HG03103 (cell line): ENCODE measurements at regions not wholly inside any gene's neighbourhood (a gene's known extent, or its start where the extent isn't known, plus 50 kb on each side); places are given as distances from the start of the nearest gene placed in this dataset.
"Not testable (repeated sequence)": the region's sequence is repeated elsewhere in the genome, so short reads cannot be mapped to it uniquely, and the experiment has no call there.

Experiments used
- ATAC-seq: cut with Tn5 transposase; IDR thresholded peaks from one replicate; pipeline ENCODE4 v1.9.1; 2021; ENCODE audit warnings: low read depth; ENCODE audit not compliant: unreplicated experiment

DNA sequence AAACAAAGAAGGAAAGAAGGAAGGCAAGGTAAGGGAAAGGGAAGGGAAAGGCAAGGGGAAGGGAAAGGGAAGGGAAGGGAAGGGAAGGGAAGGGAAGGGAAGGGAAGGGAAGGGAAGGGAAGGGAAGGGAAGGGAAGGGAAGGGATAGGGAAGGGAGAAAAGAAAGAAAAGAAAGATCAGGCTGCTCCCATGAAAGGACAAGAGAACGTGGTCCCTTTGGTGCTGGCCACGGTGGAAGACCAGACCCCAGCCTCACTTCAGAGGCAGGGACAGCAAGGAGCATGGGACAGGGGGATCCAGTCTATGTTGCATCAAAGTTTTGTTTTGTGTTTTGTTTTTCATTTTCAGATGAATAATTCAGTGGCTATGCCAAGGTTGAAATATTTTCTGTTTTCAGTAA, 111.4 kb upstream of the IGF1R start:
- ATAC-seq: no peak

GRCh38 chr15:98537516-98538060, 110.8 kb upstream of the IGF1R start:
- no peak for ATAC-seq

- ATAC-seq: no peak
These were observed 106.8 kb upstream of the IGF1R start for GRCh38 chr15:98541519-98541918.

DNA sequence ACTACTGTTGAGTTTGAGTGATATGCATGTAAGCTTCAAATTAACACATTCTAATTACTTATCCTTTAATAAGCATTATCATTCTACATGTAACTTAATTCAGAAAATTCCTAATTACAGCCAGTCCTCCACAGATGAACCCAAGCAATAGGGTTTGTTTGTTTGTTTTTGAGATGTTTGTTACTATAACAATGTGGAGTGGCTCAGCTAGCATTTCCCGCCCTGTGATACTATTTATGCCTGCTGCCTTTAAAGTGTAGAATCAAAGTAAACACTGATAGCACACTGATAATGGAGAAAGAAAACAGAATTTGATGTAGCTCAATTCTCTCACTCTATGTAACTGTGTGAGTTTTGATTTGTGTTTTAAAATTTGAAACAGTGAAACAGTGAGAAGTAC, 105.1 kb upstream of the IGF1R start:
- no peak for ATAC-seq

DNA sequence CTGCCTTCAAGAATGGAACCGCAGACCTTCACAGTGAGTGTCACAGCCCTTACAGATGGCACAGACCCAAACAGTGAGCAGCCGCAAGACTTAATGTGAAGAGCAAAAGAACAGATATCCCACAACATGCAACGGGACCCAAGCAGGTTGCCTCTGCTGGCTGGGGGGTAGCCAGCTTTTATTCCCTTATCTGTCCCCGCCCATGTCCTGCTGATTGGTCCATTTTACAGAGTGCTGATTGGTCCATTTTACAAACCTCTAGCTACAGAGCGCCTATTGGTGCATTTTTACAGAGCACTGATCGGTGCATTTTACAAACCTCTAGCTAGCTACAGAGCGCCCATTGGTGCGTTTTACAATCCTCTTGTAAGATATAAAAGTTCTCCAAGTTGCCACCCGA, 102.0 kb upstream of the IGF1R start:
- no peak for ATAC-seq

- no peak for ATAC-seq
These were observed 101.1 kb upstream of the IGF1R start for GRCh38 chr15:98547275-98547674.

- ATAC-seq: no peak
These were observed 100.6 kb upstream of the IGF1R start for GRCh38 chr15:98547741-98548138.

DNA sequence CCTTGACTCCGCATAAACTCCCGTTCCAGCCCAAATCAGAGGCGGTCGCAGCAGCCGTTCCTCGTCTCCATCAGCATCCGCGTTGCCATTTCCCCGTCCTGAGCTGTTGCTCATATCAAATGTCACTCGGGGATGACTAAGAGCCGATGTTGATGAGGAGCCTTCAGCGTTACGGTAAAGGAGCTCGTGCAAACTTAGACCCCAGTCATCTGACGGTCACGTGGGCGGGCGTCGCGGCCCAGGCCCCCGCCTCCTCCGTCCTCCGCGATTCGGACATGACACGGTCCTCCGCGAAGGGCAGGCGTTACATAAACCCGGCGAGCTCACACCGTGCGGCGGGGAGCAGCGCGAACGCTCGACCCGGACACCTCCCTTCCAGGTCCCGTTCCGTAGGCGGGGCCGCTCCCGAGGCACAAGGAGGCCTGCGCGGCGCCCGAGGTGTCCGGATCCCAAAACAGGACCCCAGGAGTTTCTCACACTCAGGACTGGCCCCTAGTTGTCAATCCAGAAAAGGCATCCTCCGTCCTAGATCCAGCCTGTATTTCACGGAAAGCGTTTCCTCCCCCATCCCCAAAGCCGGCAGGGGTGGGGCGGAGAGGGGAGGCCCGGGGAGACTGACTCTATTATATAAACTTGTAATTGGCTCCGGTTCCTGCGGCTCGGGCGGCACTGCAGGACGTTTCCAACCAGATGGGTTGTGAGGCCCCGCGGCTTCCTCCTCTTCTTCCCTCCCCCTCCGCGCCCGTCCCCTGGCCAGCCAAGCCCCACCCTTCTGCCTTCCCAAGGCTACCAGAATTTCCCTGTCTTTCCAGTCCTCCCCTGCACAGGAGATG, 100.0 kb upstream of the IGF1R start:
- ATAC-seq: no peak

- ATAC-seq: no peak
These were observed 99.3 kb upstream of the IGF1R start for GRCh38 chr15:98549003-98549402.

DNA sequence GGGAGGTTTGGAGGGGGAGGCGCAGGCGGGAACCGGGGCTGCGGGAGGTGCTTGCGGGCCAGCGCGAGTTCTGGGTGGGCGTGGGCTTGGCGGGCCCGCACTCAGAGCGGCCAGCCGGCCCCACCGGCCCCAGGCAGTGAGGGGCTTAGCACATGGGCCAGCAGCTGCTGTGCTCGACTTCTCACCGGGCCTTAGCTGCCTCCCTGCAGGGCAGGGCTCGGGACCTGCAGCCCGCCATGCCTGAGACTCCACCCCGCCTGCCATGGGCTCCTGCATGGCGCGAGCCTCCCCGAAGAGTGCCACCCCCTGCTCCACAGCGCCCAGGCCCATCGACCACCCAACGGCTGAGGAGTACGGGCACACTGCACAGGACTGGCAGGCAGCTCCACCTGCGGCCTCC, 98.6 kb upstream of the IGF1R start:
- no peak for ATAC-seq

- not testable (repeated sequence) for ATAC-seq
These were observed 98.0 kb upstream of the IGF1R start for GRCh38 chr15:98550363-98550762.

DNA sequence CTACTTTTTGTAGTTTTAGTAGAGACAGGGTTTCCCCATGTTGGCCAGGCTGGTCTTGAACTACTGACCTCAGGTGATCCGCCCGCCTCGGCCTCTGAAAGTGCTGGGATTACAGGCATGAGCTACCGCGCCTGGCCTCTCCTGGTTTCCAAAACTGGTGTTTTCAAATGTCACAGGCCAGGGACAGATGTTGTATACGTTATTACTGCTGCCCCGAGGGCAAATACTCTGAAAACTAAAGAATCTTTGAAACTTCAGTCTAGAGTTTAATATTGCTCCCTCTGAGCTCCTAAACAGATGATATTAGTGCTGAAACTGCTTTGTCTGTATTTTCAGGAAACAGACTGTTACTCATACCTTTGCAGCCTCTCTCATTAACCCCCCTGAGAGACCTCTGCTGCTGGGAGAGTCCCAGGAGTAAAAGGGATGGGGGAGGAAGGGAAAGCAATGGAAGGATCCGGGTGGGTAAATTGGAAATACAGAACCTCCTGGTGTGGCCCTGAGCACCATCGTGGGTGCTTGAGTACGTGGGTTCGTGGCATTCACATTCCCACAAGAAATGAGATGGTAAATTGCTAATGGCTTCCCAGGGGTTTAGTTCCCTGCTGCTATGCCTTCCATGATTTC, 96.3 kb upstream of the IGF1R start:
- ATAC-seq: no peak

- ATAC-seq: no peak
These were observed 93.8 kb upstream of the IGF1R start for GRCh38 chr15:98554272-98555172.

DNA sequence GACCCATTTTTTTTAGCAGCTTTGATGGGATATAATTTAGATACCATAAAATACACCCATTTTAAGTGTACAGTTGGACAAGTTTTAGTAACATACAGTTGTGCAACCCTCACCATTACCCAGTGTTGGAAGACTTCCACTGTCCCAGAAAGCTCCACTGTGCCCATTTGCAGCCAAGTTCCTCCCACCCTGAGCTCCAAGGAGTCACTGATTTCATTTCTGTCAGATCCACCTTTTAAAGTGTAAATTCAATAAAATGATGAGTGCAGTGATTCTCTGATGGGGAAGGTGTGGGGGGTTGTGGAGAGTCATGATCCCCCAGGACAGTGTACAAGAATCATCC, 93.2 kb upstream of the IGF1R start:
- no peak for ATAC-seq

GRCh38 chr15:98556321-98556720, 92.0 kb upstream of the IGF1R start:
- ATAC-seq: no peak

DNA sequence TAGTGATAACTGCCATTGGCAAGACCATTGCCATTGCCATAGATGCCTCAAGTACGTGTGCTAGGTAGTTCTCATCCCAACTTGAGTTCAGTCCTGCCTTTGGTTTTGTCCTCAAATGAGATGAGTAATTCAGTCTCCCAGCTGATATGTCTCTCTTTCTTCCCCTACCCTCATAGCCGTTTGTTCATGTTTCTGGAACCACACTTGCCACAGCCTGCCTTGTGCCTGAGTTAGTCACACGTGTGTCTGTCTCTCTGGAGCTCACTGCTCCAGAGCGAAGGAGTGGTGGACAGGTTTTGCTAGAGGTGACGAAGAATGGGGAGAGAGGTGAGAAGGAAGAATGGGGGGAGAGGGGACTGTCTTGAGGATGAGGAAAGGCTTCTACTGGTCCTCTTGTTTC, 88.0 kb upstream of the IGF1R start:
- ATAC-seq: no peak

GRCh38 chr15:98561169-98561941, 87.0 kb upstream of the IGF1R start:
- ATAC-seq: no peak

- ATAC-seq: no peak
These were observed 85.9 kb upstream of the IGF1R start for GRCh38 chr15:98562331-98562937.

DNA sequence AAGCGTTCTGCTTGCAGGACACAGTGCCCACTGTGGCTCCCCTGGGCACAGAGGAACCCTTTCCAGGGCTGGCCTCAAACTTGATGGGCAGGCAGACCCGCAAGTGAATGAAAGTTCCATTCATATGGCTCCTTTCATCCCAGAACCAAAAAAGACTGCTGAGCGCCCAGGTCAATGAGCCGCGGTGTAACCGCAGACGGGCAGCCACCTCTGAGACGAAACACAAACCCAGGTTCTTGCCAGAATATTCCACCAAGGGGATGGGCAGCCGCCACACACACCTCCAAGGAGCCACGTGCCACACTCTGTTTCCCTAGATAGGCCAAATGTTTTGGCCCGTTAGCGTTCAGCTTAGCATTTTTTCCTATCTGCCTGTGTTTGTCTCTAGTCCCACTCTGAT, 82.8 kb upstream of the IGF1R start:
- ATAC-seq: no peak

DNA sequence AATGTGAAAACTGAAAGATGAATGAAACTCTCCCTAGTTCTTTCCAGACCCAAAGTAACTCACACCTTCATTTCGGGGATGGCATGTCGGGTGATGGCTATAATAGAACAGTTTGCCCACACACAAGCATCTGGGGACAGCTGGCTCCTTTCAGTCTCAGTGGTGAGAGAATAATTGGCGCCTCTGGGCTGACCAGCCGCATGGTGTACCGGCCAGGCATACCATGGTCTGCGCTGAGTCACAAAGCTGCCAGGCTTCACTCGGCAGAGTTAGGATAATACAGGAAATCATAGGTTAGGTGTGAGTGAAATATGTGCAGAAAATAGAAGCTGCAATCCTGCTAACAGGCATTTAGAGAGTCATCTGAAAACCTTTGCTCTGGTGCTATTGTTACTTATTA, 80.4 kb upstream of the IGF1R start:
- no peak for ATAC-seq
